NOMO-1 treated with DMSO at 0.1 percent for 48 hours (cell line): ENCODE measurements at regions not wholly inside any gene's neighbourhood (a gene's known extent, or its start where the extent isn't known, plus 50 kb on each side); places are given as distances from the start of the nearest gene placed in this dataset.

Source experiments
- DNase-seq: peaks from one replicate; lab custom pipeline; 2025; ENCODE audit not compliant: unreplicated experiment; lab: John Stamatoyannopoulos, UW

DNA sequence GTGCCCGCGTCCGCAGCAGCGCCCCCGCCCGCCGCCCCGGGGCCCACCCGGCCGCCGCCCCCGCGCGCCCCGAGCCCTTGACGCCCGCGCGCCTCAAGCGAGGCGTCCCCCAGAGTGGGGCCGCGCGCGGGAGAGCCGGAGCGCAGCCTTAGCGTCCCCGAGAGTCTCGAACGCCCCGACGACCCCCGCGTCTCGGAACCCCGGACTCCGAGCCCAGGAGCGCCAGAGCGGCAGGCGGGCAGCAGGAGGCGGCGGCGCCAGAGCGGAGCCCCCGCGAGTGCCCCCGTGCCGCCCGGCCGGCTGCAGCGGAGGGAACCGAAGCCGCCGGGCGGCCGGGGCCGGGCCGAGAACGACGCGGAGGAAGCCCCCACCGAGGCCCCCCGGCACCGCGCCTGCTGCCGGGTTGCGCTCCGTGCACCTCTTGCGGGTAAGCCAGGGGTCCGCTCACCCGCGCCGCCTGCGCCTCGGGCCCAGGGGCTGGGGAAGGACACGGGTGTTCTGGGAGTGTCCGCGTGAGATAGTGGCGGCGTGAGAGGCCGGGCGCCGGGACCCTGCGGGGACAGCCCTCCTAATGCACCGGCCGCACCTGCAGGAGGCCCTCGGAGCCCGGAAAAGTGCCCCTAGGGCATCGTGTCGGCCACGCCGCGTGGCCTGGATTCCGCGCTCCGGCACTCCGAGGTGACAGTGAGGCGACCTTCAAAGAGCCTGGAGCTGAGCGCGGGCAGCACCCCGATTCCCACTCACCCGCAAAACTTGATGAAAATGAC is 52.0 kb upstream of the ULK4 start:
- peak; percentile 18 for DNase-seq

DNA sequence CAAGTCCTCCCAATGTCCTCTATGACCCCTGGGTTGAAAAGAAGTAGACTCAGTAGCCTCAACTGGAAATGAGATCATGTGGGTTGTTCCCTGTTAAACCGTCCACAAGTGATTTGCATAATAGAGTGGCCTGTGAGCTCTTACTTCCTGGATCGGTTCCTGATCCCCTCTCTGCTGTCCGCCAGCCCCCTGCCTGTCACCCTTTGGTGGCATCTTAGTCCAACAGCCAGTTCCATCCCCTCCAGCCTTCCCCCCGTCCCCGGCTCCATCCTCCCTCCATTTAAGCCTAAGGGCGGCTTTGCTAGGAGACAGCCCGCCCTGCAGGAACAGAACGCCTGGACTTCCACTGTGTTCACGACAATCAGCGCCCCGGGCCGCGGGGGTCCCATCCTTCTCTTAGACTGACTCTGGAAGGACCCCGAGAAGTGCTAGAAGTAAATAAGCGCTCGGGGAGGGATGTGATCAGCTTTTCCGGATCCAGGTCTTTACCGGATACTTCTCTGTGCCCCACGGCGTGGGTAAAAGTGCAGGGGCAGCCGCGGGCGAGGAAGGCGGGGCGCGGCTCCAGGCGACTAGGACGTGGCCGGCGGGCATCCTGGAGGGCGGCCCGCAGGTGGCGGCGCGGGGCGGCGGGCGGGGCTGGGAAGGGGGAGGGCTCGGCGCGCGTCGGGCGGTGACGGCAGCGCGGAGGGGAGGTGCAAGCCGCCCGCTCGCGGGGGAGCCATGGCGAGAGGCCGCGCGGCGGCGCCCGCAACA is 51.2 kb upstream of the ULK4 start:
- DNase-seq: peak; percentile 99

DNA sequence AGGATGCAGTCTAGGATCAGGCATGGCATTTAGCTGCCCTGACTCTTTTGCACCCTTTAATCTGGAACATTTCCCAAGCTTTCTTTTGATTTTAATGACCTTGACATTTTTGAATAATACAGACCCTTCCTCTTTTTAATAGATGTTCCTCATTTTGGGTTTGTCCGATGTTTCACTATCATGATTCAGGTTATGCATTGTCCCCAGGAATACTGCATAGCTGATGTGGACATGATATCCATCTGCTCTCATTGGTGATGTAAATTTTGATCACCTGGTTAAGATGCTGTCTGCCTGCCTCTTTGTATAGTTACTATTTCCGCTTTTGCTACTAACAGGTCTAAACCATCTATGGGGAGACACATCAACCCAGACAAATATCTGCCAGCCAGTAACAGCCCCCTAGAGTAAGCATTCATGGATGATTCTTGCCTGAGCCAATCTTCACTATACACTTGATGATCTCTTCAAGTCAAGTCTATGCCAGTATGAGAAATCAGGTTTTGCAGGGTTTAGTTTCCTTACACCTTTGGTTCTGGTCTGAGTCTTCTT is 50.6 kb upstream of the ULK4 start:
- peak; percentile 85 for DNase-seq
